ENCODE measurements at regions not wholly inside any gene's neighbourhood (a gene's known extent, or its start where the extent isn't known, plus 50 kb on each side); places are given as distances from the start of the nearest gene placed in this dataset.

DNA sequence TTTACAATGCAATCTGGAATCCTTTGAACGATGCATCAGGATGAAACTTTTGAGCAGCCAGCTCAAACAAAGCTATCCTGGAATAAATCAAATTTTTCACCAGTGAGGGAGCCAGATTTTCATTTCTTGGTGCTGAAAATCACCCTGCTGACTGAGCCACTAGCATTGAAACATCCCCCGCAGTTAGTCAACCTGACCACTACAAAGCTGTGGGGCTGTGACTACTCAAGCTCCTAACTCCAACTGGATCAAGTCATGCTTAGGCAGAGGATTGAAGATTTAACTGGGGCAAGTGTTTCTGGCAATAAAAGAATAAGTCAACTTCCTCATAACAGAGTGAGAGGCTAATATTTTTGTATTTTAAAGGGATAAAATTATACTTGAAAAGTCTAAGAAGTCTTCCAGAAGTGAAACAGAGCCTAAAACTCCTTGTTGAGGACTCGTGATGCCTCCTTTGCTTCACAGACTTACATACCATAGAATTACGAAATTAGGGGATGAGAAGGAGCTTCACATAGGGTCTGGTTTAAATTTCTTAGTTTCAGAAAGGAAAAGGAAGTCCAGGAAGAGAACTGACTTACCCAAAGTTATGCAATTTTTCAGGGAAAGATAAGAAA is 177.8 kb downstream of the SERPINI1 start:
- DNase-seq (ENCODE audit: low read depth), result peak; percentile 17
- no peak overlapping the region for H3K4me3 ChIP-seq (ENCODE audit: low read length)
- TF ChIP-seq, protein P1, sequence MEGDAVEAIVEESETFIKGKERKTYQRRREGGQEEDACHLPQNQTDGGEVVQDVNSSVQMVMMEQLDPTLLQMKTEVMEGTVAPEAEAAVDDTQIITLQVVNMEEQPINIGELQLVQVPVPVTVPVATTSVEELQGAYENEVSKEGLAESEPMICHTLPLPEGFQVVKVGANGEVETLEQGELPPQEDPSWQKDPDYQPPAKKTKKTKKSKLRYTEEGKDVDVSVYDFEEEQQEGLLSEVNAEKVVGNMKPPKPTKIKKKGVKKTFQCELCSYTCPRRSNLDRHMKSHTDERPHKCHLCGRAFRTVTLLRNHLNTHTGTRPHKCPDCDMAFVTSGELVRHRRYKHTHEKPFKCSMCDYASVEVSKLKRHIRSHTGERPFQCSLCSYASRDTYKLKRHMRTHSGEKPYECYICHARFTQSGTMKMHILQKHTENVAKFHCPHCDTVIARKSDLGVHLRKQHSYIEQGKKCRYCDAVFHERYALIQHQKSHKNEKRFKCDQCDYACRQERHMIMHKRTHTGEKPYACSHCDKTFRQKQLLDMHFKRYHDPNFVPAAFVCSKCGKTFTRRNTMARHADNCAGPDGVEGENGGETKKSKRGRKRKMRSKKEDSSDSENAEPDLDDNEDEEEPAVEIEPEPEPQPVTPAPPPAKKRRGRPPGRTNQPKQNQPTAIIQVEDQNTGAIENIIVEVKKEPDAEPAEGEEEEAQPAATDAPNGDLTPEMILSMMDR (conservative IDR thresholded peaks at IDR 0.05; ENCODE audit: low read length), result 0 out of 2 replicates have a peak, but pooled peaks have one; percentile 8

DNA sequence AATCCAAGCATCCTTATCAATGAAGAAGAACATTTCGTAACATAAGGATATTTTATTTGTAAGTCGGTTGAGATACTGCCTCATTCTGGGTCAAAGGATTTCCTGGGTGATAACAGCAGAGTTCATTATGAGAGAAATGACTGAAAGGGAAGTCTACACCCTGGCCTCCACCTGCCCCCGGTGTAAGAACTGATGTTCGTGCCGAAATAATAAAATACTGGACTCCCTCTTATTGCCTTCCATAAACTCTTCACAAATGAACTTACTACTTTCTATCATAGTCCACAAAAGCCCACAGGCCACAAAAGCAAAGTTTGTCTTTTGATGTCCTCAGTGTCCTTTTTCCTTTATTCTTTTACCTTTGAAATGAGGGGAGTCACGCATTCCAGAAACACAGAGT is 174.4 kb downstream of the SERPINI1 start:
- TF ChIP-seq, protein P1 (conservative IDR thresholded peaks at IDR 0.05; ENCODE audit: low read length), result no peak
- no peak overlapping the region for H3K4me3 ChIP-seq (ENCODE audit: low read length)
- no peak for DNase-seq (ENCODE audit: low read depth)

DNA sequence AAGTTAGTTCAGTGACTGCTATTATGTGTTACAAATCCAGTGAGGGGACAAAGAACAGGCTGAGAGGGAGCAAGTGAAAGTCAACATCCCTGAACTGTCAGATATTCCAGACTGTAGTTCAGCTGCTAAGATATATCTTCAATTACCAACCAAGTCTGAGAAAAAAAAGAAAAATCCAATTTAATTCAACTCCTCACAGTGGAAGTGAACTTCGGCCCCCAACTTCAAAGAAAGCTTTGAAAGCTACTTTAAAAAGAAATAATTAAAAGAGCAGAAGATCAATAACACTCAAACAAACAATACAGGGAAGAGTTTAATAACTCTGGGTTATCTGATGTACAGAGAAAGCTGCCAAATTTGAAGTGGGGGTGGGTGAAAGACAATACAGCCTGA is 174.0 kb downstream of the SERPINI1 start:
- TF ChIP-seq, protein P1 (conservative IDR thresholded peaks at IDR 0.05; ENCODE audit: low read length), result no peak
- no peak for DNase-seq (ENCODE audit: low read depth)
- no peak overlapping the region for H3K4me3 ChIP-seq (ENCODE audit: low read length)

DNA sequence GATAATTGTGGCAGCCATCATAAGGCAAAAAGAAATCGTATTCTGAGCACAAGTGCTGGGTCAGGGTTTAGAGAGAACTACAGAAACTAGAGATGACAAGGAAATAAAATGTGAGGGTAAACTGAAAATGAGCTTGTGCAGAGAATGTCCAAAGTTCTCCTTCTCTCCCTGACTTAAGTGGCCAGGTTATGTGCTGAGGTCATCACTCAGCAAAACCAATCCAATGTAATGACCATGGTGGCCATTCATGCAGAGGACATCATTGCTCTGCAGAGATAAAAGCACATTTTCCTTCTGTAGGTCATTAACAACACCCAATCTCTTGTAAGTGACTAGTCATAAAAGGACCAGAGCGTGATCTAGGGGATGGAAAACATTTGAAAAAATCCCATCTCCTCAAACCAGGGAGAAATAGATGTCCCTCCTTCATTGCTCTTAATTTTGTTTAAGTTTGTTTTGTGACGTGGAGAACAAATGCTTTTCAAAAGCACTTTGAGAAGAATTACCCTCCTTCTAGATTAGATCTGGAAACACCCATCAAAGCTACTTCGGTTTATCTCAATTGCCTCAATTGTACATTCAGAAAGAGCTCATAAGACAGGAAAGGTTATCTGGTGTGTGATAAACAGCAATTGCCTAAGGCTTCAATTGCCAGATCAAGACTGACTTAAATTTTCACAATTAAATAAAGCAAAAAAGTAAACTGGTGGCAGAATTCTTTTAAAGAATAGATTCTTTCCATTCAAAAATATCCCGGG is 173.4 kb downstream of the SERPINI1 start:
- TF ChIP-seq, protein P1 (conservative IDR thresholded peaks at IDR 0.05; ENCODE audit: low read length), result no peak
- no peak for DNase-seq (ENCODE audit: low read depth)

DNA sequence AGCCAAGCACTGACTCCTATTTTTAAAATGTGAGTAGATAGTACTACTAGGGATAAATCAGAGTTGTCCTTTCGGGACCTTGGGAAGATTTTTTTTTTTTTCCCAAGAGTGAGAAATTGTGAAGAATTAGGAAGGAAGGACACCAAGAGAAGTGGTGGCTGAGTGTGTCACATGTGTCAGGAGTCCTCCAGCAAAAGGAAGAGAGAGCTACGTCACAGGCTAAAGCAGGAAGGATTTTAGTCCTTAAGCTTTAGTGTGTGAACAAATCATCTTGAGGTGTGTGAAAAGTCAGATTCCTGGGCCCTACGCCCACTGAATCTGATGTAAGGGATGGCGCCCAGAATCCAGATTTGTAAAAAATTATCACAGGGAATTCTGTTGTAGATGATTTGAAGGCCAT is 172.7 kb downstream of the SERPINI1 start:
- DNase-seq (ENCODE audit: low read depth), result no peak
- TF ChIP-seq, protein P1 (conservative IDR thresholded peaks at IDR 0.05; ENCODE audit: low read length), result no peak
- no peak overlapping the region for H3K4me3 ChIP-seq (ENCODE audit: low read length)

More for the DNA sequence above, 173.4 kb downstream of the SERPINI1 start:
- no peak overlapping the region for H3K4me3 ChIP-seq (ENCODE audit: low read length)

DNA sequence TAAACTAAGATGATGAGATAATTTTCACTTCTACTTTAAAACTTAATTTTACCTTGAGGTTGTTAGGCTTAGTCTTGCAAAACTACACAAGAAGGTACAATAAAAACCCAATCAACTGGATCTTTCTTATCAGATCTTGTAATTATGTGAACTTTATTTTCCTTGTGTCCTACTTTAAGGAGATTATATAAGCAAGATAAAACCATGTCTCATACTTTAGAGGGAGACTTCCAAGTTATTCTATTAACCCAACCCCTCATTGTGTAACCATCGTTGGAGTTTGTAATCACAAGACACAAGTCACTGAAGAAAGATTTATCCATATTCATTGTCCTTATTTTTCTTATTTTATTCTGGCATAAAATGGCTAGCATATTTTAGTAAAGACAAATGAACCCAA is 165.6 kb downstream of the SERPINI1 start:
- H3K4me3 ChIP-seq (ENCODE audit: low read length), result no peak overlapping the region
- TF ChIP-seq, protein P1 (conservative IDR thresholded peaks at IDR 0.05; ENCODE audit: low read length), result no peak
- DNase-seq (ENCODE audit: low read depth), result no peak

DNA sequence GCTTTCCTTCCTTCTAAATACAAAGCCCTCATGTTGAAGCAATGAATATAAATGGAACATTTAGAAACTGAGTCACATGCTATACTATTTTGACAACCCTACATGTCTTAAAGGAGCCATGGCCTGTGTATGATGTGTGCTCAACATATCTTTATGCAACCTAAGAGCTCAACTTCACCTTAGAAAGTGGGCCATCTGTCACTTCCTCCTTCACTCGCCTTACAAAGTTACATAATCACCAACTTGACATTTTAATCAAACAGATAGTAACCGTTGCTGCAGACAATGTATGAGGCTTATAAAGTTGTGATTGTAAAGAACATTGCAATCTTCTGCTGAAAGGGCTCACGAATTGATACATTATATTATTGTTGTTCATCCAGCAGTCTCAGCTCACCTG is 163.6 kb downstream of the SERPINI1 start:
- DNase-seq (ENCODE audit: low read depth), result no peak
- TF ChIP-seq, protein P1 (conservative IDR thresholded peaks at IDR 0.05; ENCODE audit: low read length), result no peak
- no peak overlapping the region for H3K4me3 ChIP-seq (ENCODE audit: low read length)
